ENCODE measurements at regions not wholly inside any gene's neighbourhood (a gene's known extent, or its start where the extent isn't known, plus 50 kb on each side); places are given as distances from the start of the nearest gene placed in this dataset.

- no peak for TF ChIP-seq STAT1 (IDR thresholded peaks at IDR 0.05; ENCODE audit: unreplicated experiment)
Observed at GRCh38 chr14:106812788-106813476, 1286.5 kb downstream of the TMEM121 start (continued).

GRCh38 chr14:106813477-106813823 is 1287.1 kb downstream of the TMEM121 start:
- Mint-ChIP-seq H3K36me3 (ENCODE audit: low read depth) (peaks cover 47% of the 10 kb centered on the region), H3K4me1 (no peaks in the 10 kb centered on the region), H3K27ac (no peak overlapping the region), H3K27me3 (ENCODE audit: insufficient read depth, low read depth, poor library complexity) (peaks cover 7% of the 10 kb centered on the region), H3K9me3 (peaks cover 95% of the 10 kb centered on the region), H3K4me3 (no peak overlapping the region)
- Histone ChIP-seq H3K27ac (ENCODE audit: low read depth) (no peak overlapping the region), H3K4me2 (no peak overlapping the region), H3K4me3 (no peak overlapping the region), H3F3A (replicated peaks; ENCODE audit: low read depth) (no peaks in the 10 kb centered on the region), H3K27me3 (ENCODE audit: insufficient read depth) (no peaks in the 10 kb centered on the region), H4K20me1 (replicated peaks; ENCODE audit: insufficient read depth) (no peaks in the 10 kb centered on the region), H3K9me2 (ENCODE audit: insufficient read depth) (no peaks in the 10 kb centered on the region), H2AFZ (no peak overlapping the region), H3K79me2 (replicated peaks; ENCODE audit: insufficient read depth) (no peaks in the 10 kb centered on the region), H3K36me3 (ENCODE audit: insufficient read depth) (peaks cover 15% of the 10 kb centered on the region; the same call in 1 of the 2 replicates), H3K4me1 (ENCODE audit: insufficient read depth) (no peaks in the 10 kb centered on the region)
- DNase-seq (ENCODE audit: low spot score) = no peak
- no peak for ATAC-seq
- TF ChIP-seq NANOG (IDR thresholded peaks at IDR 0.05; ENCODE audit: borderline replicate concordance) (no peak), CREB1 (CRISPR knock-in tag; IDR thresholded peaks at IDR 0.05; ENCODE audit: low read depth) (no peak), ZNF114 (CRISPR knock-in tag; IDR thresholded peaks at IDR 0.05) (no peak), JUNB (IDR thresholded peaks at IDR 0.05; ENCODE audit: unreplicated experiment) (no peak), STAT1 (IDR thresholded peaks at IDR 0.05; ENCODE audit: unreplicated experiment) (no peak), REST (IDR thresholded peaks at IDR 0.05; ENCODE audit: unreplicated experiment) (no peak), POLR2AphosphoS5 (IDR thresholded peaks at IDR 0.05; ENCODE audit: low read depth) (no peak), CTCF (conservative IDR thresholded peaks at IDR 0.05; ENCODE audit: low read depth in 2 of 2) (no peak), ZNF462 (CRISPR knock-in tag; IDR thresholded peaks at IDR 0.05) (no peak), ETS1 (IDR thresholded peaks at IDR 0.05) (no peak), ZNF331 (CRISPR knock-in tag; IDR thresholded peaks at IDR 0.05; ENCODE audit: low read depth) (no peak), EZH2 (IDR thresholded peaks at IDR 0.05; ENCODE audit: low read depth, unreplicated experiment) (no peak), EZH2phosphoT487 (IDR thresholded peaks at IDR 0.05; ENCODE audit: unreplicated experiment) (no peak)
